ENCODE measurements at regions not wholly inside any gene's neighbourhood (a gene's known extent, or its start where the extent isn't known, plus 50 kb on each side); places are given as distances from the start of the nearest gene placed in this dataset.

- TF ChIP-seq ATF3 (IDR thresholded peaks at IDR 0.05; ENCODE audit: insufficient read depth, low read depth, low read length) (no peak), POLR2A (IDR thresholded peaks at IDR 0.05; ENCODE audit: control extremely low read depth in 1 of 2, low read depth in 2 of 2, low read length in 2 of 2) (no peak), CTCF (IDR thresholded peaks at IDR 0.05; ENCODE audit: control extremely low read depth in 1 of 3, insufficient read depth in 1 of 3, low read depth in 1 of 3, low read length in 3 of 3) (no peak), MAFK (IDR thresholded peaks at IDR 0.05; ENCODE audit: low read depth, low read length) (no peak), POLR2AphosphoS5 (IDR thresholded peaks at IDR 0.05; ENCODE audit: low read depth, low read length) (no peak), CHD1 (IDR thresholded peaks at IDR 0.05; ENCODE audit: low read depth, low read length) (no peak), GTF2F1 (IDR thresholded peaks at IDR 0.05; ENCODE audit: borderline replicate concordance, low read depth, low read length) (no peak), EP300 (IDR thresholded peaks at IDR 0.05; ENCODE audit: borderline replicate concordance in 1 of 2, low read depth in 2 of 2, low read length in 2 of 2) (no peak), FOSL1 (IDR thresholded peaks at IDR 0.05; ENCODE audit: insufficient read depth, low read depth, low read length) (no peak), SP4 (IDR thresholded peaks at IDR 0.05; ENCODE audit: low read length) (no peak), SIX5 (IDR thresholded peaks at IDR 0.05; ENCODE audit: low read depth, low read length) (no peak), TBP (IDR thresholded peaks at IDR 0.05; ENCODE audit: low read depth, low read length) (no peak), SP1 (IDR thresholded peaks at IDR 0.05; ENCODE audit: low read depth, low read length) (no peak)
Observed at GRCh38 chr3:178458313-178459037, 77.8 kb upstream of the KCNMB2 start.
